ENCODE measurements at regions not wholly inside any gene's neighbourhood (a gene's known extent, or its start where the extent isn't known, plus 50 kb on each side); places are given as distances from the start of the nearest gene placed in this dataset.
"Not testable (repeated sequence)": the region's sequence is repeated elsewhere in the genome, so short reads cannot be mapped to it uniquely, and the experiment has no call there.

- DNase-seq = no peak
Observed at GRCh38 chr20:39716796-39717341, 754.7 kb downstream of the DHX35 start.

GRCh38 chr20:39713076-39713840 is 751.1 kb downstream of the DHX35 start:
- no peak for DNase-seq

DNA sequence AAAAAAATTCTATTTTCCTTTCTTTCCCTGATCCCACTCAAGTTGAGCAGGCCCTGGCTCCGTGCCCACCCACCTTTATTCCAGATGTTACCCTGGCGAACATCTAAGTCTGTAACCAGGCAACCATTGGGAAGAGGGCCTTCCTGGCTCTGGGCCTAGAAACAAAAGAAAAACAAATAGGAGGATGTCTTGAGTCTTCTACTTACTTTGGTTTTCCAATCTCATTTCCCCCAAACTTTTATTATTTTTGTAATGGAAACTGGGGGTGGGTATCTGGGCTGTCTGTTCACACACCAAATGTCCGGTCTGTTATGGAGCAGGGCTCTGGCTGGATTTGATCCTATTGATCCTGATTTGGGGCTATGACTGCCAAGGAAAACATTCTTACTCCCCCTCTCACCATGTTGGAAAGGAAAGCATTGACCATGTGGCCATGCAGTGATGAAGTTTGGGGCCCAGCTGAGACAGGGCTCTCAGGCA is 744.1 kb downstream of the DHX35 start:
- DNase-seq = no peak

DNA sequence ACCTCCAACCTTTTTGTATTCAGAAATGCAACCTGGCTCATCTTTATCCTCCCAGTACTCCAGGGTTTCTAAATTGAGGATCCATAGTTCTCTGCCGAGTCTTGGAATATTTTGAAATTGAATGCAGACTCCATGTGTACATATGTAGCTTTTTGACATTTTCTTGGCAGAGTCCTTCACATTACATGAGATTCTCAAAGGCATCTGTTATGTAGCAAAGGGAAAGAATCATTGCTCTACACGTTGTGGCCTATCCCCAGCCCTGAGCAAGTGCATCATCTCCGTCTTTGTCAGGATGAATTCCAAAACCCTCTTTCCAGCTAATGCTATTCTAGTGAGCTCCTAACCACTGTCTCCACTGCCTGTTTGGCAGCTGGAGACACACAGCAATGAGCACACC is 742.9 kb downstream of the DHX35 start:
- DNase-seq = no peak

DNA sequence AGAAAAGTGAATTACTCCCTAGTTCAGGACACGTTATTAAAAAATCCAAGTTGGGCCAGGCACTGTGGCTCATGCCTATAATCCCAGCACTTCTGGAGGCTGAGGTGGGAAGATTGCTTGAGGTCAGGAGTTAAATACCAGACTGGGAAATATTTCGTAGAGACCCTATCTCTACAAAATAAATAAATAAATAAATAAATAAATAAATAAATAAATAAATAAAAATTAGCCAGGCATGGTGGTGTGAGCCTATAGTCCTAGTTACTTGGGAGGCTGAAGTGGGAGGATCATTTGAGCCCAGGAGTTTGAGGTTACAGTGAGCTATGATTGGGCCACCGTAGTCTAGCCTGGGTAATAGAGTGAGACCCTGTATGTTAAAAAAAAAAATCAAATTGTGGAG is 741.2 kb downstream of the DHX35 start:
- not testable (repeated sequence) for DNase-seq

GRCh38 chr20:39702701-39703349 is 740.7 kb downstream of the DHX35 start:
- no peak for DNase-seq

GRCh38 chr20:39700528-39700927 is 738.4 kb downstream of the DHX35 start:
- DNase-seq = no peak

GRCh38 chr20:39699166-39699725 is 737.1 kb downstream of the DHX35 start:
- DNase-seq = no peak

GRCh38 chr20:39698752-39699151 is 736.6 kb downstream of the DHX35 start:
- DNase-seq = no peak

DNA sequence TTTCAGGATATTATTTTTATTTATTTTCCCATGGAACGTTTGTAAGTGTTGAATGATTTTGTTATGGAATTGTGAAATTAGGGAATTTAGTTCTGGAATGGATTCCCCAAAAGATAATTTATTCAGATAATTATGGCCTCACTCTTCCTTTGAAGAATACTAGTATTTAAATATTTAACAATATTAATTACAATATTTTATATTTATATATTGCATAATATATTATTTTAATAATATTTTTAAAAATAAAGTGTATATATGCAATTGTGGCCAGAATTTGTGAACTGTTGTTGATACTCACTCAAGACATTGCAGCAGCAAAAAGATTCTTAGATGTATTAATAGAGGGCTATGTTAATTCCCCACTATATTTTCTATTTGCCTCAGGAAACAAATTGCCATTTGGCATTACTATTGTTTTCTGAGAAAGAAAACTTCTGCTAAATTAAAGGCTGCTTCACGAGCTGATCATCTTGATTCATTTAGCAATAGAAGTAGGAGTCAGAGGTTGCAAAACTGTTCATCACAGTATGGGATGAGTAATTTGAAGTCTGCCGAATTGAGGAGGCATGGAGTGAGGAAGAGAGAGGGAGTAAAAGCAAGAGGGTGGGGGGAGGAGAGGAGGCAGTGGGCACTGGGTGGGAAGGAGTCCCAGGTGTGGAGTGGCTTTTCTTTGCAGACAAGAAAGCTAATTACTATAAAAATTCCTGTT is 729.2 kb downstream of the DHX35 start:
- no peak for DNase-seq

- DNase-seq = no peak
Observed at GRCh38 chr20:39676857-39677391, 714.8 kb downstream of the DHX35 start.

- no peak for DNase-seq
Observed at GRCh38 chr20:39676241-39676640, 714.1 kb downstream of the DHX35 start.

DNA sequence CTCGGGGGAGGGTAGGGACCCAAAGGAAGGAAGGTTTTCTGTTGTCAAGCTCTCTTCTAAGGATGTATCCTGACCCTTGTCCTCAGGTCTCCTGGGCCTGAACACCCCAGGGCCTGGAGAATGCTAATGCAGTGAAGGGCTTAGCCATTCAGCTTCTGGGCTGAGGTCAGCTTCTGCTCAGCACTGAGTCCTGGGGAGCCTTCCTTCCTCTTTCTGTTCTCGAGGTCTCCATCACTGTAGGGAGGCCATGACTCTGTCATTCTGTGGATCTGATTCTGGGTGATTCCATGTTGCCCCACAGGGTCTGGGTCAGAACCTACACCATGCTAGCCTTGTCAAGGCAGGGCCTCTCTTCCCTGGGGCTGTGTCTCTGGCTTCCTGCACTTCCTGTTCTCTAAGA is 712.7 kb downstream of the DHX35 start:
- no peak for DNase-seq

- no peak for DNase-seq
Observed at GRCh38 chr20:39670988-39671387, 708.8 kb downstream of the DHX35 start.

GRCh38 chr20:39669659-39670058 is 707.5 kb downstream of the DHX35 start:
- no peak for DNase-seq

DNA sequence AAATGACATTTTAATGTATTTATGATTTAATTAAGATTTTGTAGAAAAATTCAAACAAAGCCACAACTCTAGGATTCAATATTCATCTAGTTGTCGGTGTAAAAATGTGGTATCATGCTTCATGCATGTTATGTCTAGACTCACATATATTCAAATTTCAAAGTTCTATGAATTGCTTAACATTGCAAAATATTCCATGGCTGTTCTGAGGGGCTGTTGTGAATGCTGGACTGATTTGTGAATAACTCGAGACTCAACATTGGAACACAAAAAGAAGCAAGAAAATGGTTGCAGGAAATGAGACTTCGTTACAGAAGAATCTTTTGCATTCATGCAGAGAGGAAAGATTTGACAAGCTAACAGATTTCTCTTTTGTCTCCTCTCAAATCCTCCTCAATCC is 705.9 kb downstream of the DHX35 start:
- DNase-seq = no peak

GRCh38 chr20:39661833-39662232 is 699.7 kb downstream of the DHX35 start:
- no peak for DNase-seq

DNA sequence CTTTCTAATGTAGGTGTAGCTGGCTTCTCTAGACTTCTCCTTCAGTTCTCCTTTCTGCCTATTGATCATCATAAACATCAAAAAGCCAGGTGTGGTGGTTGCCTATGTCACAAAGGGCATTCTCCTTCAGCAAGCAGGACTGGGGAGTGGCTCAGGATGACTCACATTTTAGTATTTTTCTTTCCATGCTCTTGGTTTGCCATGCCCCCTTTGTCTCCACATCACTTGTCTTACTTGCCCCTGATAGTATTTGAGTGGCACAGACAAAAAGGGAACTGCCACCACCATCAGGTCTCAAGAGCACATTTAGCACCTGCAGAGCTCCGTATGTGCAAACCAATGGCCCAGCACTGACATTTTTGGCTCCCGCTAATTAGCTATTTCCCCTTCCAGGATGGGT is 698.8 kb downstream of the DHX35 start:
- no peak for DNase-seq

- DNase-seq = no peak
Observed at GRCh38 chr20:39660226-39660625, 698.1 kb downstream of the DHX35 start.

DNA sequence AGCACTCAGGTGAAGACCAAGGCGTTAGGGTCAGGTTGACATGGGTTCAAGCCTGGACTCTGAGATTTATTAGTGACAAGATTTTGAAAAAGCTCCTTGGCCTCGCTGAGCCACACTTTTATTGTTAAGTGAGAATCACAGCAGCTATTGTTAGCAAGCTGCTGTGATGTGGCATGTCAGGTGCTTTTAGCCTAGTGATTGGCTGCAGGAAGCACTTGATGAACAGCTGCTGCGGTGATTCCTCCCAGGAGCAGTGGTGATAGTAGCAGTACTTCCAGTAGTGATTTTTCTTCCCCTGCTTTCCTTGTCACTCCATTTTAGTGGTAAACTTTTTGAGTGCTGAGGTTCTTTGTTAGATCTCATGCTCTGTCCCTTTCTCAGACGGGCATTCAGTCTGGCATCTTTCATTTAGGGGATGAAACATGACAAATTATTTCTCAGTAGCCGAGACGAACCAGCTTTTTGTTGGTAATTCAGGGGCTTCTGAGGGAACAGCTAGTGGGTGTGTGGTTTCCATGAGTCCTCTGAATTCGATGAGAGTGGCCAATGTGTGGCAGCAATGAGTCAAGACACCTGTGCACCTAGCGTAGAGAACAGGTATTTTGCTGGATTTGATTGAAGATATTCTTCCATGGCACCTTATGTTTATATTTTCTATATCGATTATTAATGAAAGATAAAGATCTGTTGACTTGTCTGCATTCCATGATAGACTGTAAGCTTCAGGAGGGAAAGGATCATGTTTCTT is 696.7 kb downstream of the DHX35 start:
- DNase-seq = no peak

GRCh38 chr20:39654171-39654570 is 692.0 kb downstream of the DHX35 start:
- DNase-seq = no peak

DNA sequence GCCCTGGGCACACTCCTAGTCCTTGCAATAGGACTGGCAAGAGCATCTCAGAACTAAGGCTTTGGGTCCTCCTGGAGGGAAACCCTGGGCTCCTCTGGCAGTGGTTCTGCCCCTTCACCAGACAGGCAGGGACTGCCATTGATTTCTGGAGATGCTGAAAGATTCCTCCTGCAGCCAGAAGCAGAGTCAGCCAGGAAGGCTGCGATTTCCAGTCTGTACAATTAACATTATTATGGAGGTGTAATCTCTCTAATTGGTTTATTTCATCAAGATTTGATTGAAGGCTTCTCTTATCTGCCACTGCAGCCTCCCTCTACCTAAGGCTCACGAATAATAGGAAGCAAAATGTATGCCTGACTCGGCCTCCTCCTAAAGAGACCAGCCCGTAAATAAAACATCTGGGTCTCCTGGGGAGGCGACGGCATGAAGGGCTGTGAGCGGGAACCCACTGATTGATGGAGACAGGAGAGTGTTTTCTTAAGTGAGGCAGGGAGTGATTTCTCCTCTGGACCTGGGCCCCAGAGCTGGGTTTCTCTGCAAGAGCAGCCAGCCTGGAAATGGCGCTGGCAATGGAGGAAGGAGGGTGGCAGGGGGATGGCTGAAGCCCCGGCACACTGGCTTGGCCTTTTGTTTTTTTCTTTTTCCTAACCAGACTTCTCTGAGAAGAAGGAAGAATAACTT is 689.6 kb downstream of the DHX35 start:
- DNase-seq = no peak
